ENCODE measurements at regions not wholly inside any gene's neighbourhood (a gene's known extent, or its start where the extent isn't known, plus 50 kb on each side); places are given as distances from the start of the nearest gene placed in this dataset.

DNA sequence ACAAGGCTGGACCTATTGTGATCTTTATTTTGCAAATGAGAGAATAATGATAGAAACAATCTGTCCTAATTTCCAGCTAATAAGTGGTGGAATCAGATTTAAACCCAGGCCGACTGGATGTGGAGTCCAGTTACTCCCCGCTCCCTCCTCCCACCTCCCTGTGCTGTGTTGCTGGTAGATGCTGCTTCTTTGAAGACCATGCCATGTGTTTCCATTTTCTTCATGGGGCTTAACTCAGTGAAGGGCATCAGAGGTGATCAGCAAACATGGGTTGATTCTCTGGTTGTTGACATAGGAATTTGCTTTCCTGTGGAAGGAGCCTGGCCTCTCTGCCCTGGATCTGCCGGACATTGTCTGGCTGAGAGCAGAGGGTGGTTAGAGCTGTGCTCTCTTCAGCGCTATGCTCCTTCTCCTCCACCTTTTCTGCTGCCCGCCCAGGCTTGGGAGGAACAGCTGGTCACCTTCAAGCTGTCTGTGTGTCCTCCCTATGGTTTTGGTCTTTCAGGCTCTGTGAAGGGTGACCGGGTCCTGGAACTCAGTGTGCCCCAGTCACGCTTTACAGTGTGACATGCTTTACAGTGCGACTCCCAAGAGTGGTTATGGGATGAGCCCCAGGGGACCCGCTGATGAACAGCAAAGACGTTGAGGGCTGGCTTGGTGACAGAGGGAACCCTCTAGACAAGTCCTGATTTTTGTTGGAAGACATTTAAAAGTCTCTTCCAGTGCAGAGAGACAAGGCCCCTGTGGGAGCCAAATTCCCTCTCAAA lies 68.4 kb upstream of the RPS23 start (continued):
- TF ChIP-seq, protein P1, sequence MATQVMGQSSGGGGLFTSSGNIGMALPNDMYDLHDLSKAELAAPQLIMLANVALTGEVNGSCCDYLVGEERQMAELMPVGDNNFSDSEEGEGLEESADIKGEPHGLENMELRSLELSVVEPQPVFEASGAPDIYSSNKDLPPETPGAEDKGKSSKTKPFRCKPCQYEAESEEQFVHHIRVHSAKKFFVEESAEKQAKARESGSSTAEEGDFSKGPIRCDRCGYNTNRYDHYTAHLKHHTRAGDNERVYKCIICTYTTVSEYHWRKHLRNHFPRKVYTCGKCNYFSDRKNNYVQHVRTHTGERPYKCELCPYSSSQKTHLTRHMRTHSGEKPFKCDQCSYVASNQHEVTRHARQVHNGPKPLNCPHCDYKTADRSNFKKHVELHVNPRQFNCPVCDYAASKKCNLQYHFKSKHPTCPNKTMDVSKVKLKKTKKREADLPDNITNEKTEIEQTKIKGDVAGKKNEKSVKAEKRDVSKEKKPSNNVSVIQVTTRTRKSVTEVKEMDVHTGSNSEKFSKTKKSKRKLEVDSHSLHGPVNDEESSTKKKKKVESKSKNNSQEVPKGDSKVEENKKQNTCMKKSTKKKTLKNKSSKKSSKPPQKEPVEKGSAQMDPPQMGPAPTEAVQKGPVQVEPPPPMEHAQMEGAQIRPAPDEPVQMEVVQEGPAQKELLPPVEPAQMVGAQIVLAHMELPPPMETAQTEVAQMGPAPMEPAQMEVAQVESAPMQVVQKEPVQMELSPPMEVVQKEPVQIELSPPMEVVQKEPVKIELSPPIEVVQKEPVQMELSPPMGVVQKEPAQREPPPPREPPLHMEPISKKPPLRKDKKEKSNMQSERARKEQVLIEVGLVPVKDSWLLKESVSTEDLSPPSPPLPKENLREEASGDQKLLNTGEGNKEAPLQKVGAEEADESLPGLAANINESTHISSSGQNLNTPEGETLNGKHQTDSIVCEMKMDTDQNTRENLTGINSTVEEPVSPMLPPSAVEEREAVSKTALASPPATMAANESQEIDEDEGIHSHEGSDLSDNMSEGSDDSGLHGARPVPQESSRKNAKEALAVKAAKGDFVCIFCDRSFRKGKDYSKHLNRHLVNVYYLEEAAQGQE (IDR thresholded peaks at IDR 0.05; ENCODE audit: low read depth), result no peak
- TF ChIP-seq ZFX (IDR thresholded peaks at IDR 0.05), result no peak
- TF ChIP-seq FOSL1 (IDR thresholded peaks at IDR 0.05; ENCODE audit: low read depth), result no peak
- no peak for TF ChIP-seq EGR1 (IDR thresholded peaks at IDR 0.05; ENCODE audit: low read depth)
- TF ChIP-seq SIN3A (IDR thresholded peaks at IDR 0.05; ENCODE audit: low read depth), result no peak

DNA sequence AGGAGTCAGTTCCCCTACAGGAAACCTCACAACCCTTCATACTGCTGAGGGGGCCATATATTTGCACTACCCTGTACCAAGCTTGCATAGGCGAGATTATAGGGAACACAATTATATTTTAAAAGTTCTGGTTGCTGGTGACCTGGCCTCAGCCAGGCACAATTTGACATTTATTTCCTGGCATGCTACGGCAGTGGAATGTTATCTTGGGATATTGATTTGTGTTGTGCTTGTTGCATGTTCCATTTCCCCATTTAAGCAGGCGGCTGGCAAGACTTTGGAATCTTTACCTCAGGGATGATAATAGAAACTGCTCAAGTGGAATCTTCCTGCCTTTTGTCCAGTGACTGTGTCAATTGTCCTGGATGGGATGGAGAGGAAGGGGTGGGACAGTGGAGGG lies 67.0 kb upstream of the RPS23 start:
- no TSS peak for BruUV-seq (replicated peaks)
- POLR2A ChIA-PET, result no interaction called here
- RAD21 ChIA-PET (ENCODE audit: low non-redundant PET in 1 of 2, low total read pairs in 2 of 2, uncharacterized antibody in 2 of 2, unreplicated experiment in 2 of 2), result no interaction called here
- no peaks in the 10 kb centered on the region for H3K9me2 ChIP-seq (ENCODE audit: insufficient read depth)
- intact Hi-C loops (cut with micrococcal nuclease), result no loop called here
- no peaks in the 10 kb centered on the region for H3K27me3 ChIP-seq (ENCODE audit: insufficient read depth, low read length)
- H4K20me1 ChIP-seq (ENCODE audit: insufficient read depth), result no peaks in the 10 kb centered on the region
- no peak overlapping the region for H3K9ac ChIP-seq (ENCODE audit: low read length)
- H3K4me2 ChIP-seq (ENCODE audit: low read length), result no peak overlapping the region
- no peak overlapping the region for H2AFZ ChIP-seq (ENCODE audit: low read depth, low read length, poor library complexity, severe bottlenecking)
- ATAC-seq (no peak), DNase-seq (ENCODE audit: low read depth, low spot score) (no peak)
- CTCF ChIA-PET, result no interaction called here
- peaks cover 6 to 26% of the 10 kb centered on the region in 2 experiments; a peak in 3 of 4 replicates for H3K4me1 ChIP-seq (ENCODE audit: control insufficient read depth in 1 of 2, insufficient read depth in 2 of 2, low read length in 2 of 2)
- no peak overlapping the region for H3K4me3 ChIP-seq (replicated peaks in 1 of 2; ENCODE audit: low read depth in 1 of 2, low read length in 2 of 2)
- H3K27ac ChIP-seq (ENCODE audit: low read depth, low read length), result no peak overlapping the region
- no peaks in the 10 kb centered on the region for H3K36me3 ChIP-seq (ENCODE audit: control insufficient read depth in 1 of 2, insufficient read depth in 2 of 2, low read length in 2 of 2)
- H3K9me3 ChIP-seq (ENCODE audit: control insufficient read depth in 1 of 2, insufficient read depth in 1 of 2, low read depth in 1 of 2, low read length in 2 of 2), result no peaks in the 10 kb centered on the region
- H3K79me2 ChIP-seq (ENCODE audit: insufficient read depth, low read length), result no peaks in the 10 kb centered on the region
- TF ChIP-seq, protein P2, sequence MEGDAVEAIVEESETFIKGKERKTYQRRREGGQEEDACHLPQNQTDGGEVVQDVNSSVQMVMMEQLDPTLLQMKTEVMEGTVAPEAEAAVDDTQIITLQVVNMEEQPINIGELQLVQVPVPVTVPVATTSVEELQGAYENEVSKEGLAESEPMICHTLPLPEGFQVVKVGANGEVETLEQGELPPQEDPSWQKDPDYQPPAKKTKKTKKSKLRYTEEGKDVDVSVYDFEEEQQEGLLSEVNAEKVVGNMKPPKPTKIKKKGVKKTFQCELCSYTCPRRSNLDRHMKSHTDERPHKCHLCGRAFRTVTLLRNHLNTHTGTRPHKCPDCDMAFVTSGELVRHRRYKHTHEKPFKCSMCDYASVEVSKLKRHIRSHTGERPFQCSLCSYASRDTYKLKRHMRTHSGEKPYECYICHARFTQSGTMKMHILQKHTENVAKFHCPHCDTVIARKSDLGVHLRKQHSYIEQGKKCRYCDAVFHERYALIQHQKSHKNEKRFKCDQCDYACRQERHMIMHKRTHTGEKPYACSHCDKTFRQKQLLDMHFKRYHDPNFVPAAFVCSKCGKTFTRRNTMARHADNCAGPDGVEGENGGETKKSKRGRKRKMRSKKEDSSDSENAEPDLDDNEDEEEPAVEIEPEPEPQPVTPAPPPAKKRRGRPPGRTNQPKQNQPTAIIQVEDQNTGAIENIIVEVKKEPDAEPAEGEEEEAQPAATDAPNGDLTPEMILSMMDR (IDR thresholded peaks at IDR 0.05 in 2 of 3, conservative IDR thresholded peaks at IDR 0.05 in 1 of 3; ENCODE audit: borderline replicate concordance in 1 of 3, insufficient read depth in 1 of 3, low read depth in 2 of 3, low read length in 2 of 3), result no peak
- TF ChIP-seq, protein P3, sequence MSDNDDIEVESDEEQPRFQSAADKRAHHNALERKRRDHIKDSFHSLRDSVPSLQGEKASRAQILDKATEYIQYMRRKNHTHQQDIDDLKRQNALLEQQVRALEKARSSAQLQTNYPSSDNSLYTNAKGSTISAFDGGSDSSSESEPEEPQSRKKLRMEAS (IDR thresholded peaks at IDR 0.05), result no peak
- TF ChIP-seq FOSL1 (IDR thresholded peaks at IDR 0.05; ENCODE audit: low read depth), result no peak
- no peak for TF ChIP-seq JUND (IDR thresholded peaks at IDR 0.05)
- TF ChIP-seq CBX3 (IDR thresholded peaks at IDR 0.05; ENCODE audit: low read depth), result no peak
- no peak for TF ChIP-seq SRF (IDR thresholded peaks at IDR 0.05; ENCODE audit: low read depth)
- no peak for TF ChIP-seq CEBPB (IDR thresholded peaks at IDR 0.05; ENCODE audit: low read depth)
- no peak for TF ChIP-seq EZH2phosphoT487 (IDR thresholded peaks at IDR 0.05; ENCODE audit: borderline replicate concordance)
- TF ChIP-seq, protein P1 (IDR thresholded peaks at IDR 0.05; ENCODE audit: low read depth), result no peak
- no peak for TF ChIP-seq POLR2A (IDR thresholded peaks at IDR 0.05; ENCODE audit: borderline replicate concordance, extremely low read depth, insufficient read depth, insufficient read length)
- TF ChIP-seq POLR2AphosphoS5 (IDR thresholded peaks at IDR 0.05; ENCODE audit: low read depth, low read length), result no peak
- no peak for TF ChIP-seq ZNF274 (IDR thresholded peaks at IDR 0.05; ENCODE audit: low read depth, low read length)
- TF ChIP-seq EGR1 (IDR thresholded peaks at IDR 0.05; ENCODE audit: low read depth), result no peak
- TF ChIP-seq, protein P4, sequence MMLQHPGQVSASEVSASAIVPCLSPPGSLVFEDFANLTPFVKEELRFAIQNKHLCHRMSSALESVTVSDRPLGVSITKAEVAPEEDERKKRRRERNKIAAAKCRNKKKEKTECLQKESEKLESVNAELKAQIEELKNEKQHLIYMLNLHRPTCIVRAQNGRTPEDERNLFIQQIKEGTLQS (IDR thresholded peaks at IDR 0.05), result no peak
